DND-41 (cell line): ENCODE measurements at regions not wholly inside any gene's neighbourhood (a gene's known extent, or its start where the extent isn't known, plus 50 kb on each side); places are given as distances from the start of the nearest gene placed in this dataset.

Experiments used
- ATAC-seq: fragments of 200-7000 bp; cut with Tn5 transposase; 3 replicates; pipeline ENCODE4 v1.9.1; 2021; ENCODE audit warnings: low read depth; ENCODE audit not compliant: insufficient read depth
- DNase-seq: peaks from one replicate; pipeline ENCODE4 v3.0.0-alpha.2; 2020
- H2AFZ ChIP-seq: 2 replicates; pipeline ENCODE4 v1.6.0; 2012; ENCODE audit warnings: low read depth, low read length
- H3K27ac ChIP-seq: 2 replicates; pipeline ENCODE4 v1.5.1; 2012; ENCODE audit warnings: low read length, inconsistent platforms
- H3K27me3 ChIP-seq: fragments of 200-600 bp; sonication (generic); 2 replicates; pipeline ENCODE4 v1.6.0; 2012; ENCODE audit warnings: low read length, mild to moderate bottlenecking, inconsistent platforms; ENCODE audit not compliant: insufficient read depth, poor library complexity
- H3K36me3 ChIP-seq: 2 replicates; pipeline ENCODE4 v1.5.1; 2012; ENCODE audit warnings: low read length, inconsistent platforms; ENCODE audit not compliant: insufficient read depth
- H3K4me1 ChIP-seq: 2 replicates; pipeline ENCODE4 v1.5.1; 2012; ENCODE audit warnings: mild to moderate bottlenecking, low read length; ENCODE audit not compliant: insufficient read depth
- H3K4me2 ChIP-seq: 2 replicates; pipeline ENCODE4 v1.6.0; 2012; ENCODE audit warnings: mild to moderate bottlenecking, moderate library complexity, low read length, inconsistent platforms; ENCODE audit not compliant: insufficient read depth
- H3K4me3 ChIP-seq, 2 experiments: fragments of 200-600 bp in 1 of 2; shearing (Covaris generic) in 1 of 2; 2 replicates each; pipeline ENCODE4 v1.5.1; 2012 to 2016; ENCODE audit warnings: inconsistent platforms in 2 of 2, low read length in 2 of 2, mild to moderate bottlenecking in 2 of 2, low read depth in 1 of 2, moderate library complexity in 1 of 2
- H3K79me2 ChIP-seq: 2 replicates; pipeline ENCODE4 v1.6.0; 2012; ENCODE audit warnings: low read length, inconsistent platforms; ENCODE audit not compliant: insufficient read depth
- H3K9ac ChIP-seq: 2 replicates; pipeline ENCODE4 v1.6.0; 2012; ENCODE audit warnings: low read depth, mild to moderate bottlenecking, inconsistent platforms, low read length, moderate library complexity
- H3K9me3 ChIP-seq: 2 replicates; pipeline ENCODE4 v1.5.1; 2012; ENCODE audit warnings: low read length, moderate library complexity, mild to moderate bottlenecking, inconsistent platforms; ENCODE audit not compliant: insufficient read depth, severe bottlenecking
- H4K20me1 ChIP-seq: 2 replicates; pipeline ENCODE4 v1.6.0; 2012; ENCODE audit warnings: low read length; ENCODE audit not compliant: insufficient read depth
- CTCF ChIP-seq: IDR thresholded peaks from 2 replicates; pipeline ENCODE4 v1.5.1; 2012; ENCODE audit warnings: borderline replicate concordance, low read length, moderate library complexity, mild to moderate bottlenecking; ENCODE audit not compliant: poor library complexity, severe bottlenecking; ENCODE audit errors: extremely low read depth
- EZH2 ChIP-seq: IDR thresholded peaks from 3 replicates; pipeline ENCODE4 v1.6.1; 2012; ENCODE audit warnings: borderline replicate concordance, low read depth, mild to moderate bottlenecking, moderate library complexity, low read length, inconsistent platforms; ENCODE audit not compliant: severe bottlenecking

DNA sequence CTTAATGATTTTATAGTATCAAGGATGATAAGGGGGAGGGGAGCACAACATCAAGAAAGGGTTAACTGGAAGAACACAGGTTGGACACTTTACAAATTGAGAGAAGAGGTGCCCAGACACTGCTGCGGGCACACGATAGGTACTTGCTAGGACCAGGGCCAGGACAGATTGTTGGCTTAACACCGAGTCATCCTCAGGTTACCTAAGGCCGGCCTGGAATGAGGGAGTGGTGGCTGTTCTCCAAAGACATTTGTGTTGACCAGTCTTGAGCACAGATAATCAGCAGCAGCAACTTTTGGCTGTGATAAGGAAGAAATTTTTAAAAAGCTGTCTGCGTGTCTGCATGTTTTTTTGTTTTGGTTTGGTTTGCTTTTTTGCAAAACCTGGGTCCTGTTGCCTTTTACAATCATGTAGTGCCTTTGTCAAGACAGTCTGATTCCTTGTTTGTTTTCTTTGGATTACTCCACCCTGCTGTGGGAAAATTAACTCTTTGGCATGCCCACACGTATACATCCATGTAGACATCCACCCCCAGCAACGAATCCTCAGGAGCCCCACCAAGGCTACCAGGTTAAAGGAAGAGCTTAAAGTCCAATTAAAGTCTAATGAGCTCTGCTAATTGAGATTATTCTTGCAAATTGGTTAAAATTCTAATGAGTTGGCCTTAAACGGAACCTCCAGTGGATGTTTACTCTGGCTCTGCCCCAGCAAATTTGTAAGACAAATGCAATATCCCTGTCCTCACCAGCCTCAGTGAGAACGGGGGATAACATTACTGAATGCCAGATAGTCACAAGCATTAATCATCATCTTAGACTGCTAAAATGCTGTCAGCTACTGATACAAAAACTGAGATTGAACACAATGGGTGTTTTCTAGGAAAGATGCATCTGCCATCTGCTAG is 382.3 kb downstream of the ACTL7B start:
- Histone ChIP-seq H4K20me1 (no peaks in the 10 kb centered on the region), H3K4me2 (no peak overlapping the region), H2AFZ (no peak overlapping the region), H3K36me3 (no peaks in the 10 kb centered on the region), H3K4me1 (no peaks in the 10 kb centered on the region), H3K4me3 (no peak overlapping the region), H3K79me2 (no peaks in the 10 kb centered on the region), H3K27ac (no peak overlapping the region), H3K9ac (no peak overlapping the region), H3K9me3 (no peaks in the 10 kb centered on the region), H3K27me3 (no peaks in the 10 kb centered on the region)
- TF ChIP-seq EZH2 (no peak), CTCF (no peak)
- DNase-seq (no peak), ATAC-seq (no peak)

DNA sequence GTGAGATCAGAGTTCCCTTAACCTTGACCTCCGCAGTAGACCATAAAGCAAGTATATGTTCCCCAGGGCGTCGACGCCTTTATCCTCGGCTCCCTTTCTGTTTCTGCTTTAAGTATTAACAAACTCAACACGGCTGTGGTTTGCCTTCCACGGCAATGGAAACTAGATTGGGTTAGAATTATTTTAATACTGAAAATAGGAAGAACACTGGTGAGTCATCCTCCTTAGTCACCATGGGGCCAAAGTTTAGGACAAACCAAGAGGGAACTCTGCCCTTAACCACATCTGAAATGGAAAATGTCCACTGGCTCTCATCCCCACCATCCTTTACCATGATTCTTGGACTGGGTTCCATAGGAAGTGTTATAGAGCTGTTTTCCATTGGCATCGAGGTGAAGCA is 386.1 kb downstream of the ACTL7B start:
- Histone ChIP-seq H3K4me1 (no peaks in the 10 kb centered on the region), H3K9ac (no peak overlapping the region), H2AFZ (no peak overlapping the region), H3K4me3 (no peak overlapping the region), H3K4me2 (no peak overlapping the region), H3K9me3 (no peaks in the 10 kb centered on the region), H3K79me2 (no peaks in the 10 kb centered on the region), H3K27ac (no peak overlapping the region), H3K27me3 (no peaks in the 10 kb centered on the region), H4K20me1 (no peaks in the 10 kb centered on the region), H3K36me3 (no peaks in the 10 kb centered on the region)
- ATAC-seq (no peak), DNase-seq (no peak)
- TF ChIP-seq CTCF (no peak), EZH2 (no peak)

DNA sequence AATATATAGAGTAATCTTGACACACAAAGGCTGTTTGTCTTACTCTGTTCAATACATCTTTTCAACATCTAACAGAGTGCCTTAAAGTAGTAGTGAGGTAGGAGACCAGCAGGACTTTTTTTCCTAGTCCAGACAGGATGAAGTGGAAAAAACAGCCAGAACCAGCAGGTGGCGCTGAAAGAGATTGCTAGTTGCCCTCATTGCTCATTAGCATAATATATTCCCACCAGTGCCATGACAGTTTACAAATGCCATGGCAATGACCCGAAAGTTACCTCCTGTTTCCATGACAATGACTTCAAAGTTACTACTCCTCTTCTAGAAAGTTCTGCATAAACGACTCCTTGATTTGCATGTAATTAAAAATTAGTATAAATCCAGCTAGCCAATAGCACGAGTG is 387.4 kb downstream of the ACTL7B start:
- no peak for TF ChIP-seq EZH2
- TF ChIP-seq CTCF = peak; percentile 46
- Histone ChIP-seq H2AFZ (no peak overlapping the region), H4K20me1 (no peaks in the 10 kb centered on the region), H3K4me1 (no peaks in the 10 kb centered on the region), H3K79me2 (no peaks in the 10 kb centered on the region), H3K27me3 (no peaks in the 10 kb centered on the region), H3K4me3 (no peak overlapping the region), H3K9ac (no peak overlapping the region), H3K4me2 (no peak overlapping the region), H3K36me3 (no peaks in the 10 kb centered on the region), H3K9me3 (no peaks in the 10 kb centered on the region), H3K27ac (no peak overlapping the region)
- ATAC-seq (no peak), DNase-seq (peak; percentile 34)
